CD4-positive, alpha-beta memory T cell (primary cell): ENCODE measurements at regions not wholly inside any gene's neighbourhood (a gene's known extent, or its start where the extent isn't known, plus 50 kb on each side); places are given as distances from the start of the nearest gene placed in this dataset.
A peak's percentile ranks its signal among the peaks of the same experiment; 100 is the strongest.

Experiments used
- CTCF ChIA-PET: fragments of 350-600 bp; sonication (Branson Sonifier 250); formaldehyde crosslinking; loops from one replicate; lab custom pipeline; 2021; ENCODE audit warnings: inconsistent platforms; ENCODE audit not compliant: partially characterized antibody; lab: Charles Lee
- POLR2A ChIA-PET: fragments of 350-600 bp; sonication (Branson Sonifier 250); formaldehyde crosslinking; loops from one replicate; lab custom pipeline; 2021; ENCODE audit not compliant: partially characterized antibody; lab: Charles Lee
- DNase-seq, 5 donors: peaks; one replicate each; pipeline versions ENCODE4 v3.0.0 to v3.0.0-alpha.2; 2020 to 2022; ENCODE audit warnings: mixed read lengths in 1 of 5
- H3K27ac ChIP-seq: one replicate; pipeline ENCODE4 v1.7.0; 2013; ENCODE audit warnings: low read depth, low read length
- H3K27me3 ChIP-seq: 2 replicates; pipeline ENCODE4 v1.7.0; 2013; ENCODE audit warnings: mild to moderate bottlenecking, low read length, moderate library complexity; ENCODE audit not compliant: insufficient read depth
- H3K36me3 ChIP-seq: 2 replicates; pipeline ENCODE4 v1.7.0; 2013; ENCODE audit warnings: mild to moderate bottlenecking, low read length, moderate library complexity; ENCODE audit not compliant: insufficient read depth
- H3K4me1 ChIP-seq: 2 replicates; pipeline ENCODE4 v1.7.0; 2013; ENCODE audit warnings: mild to moderate bottlenecking, low read length, moderate library complexity; ENCODE audit not compliant: insufficient read depth
- H3K4me3 ChIP-seq, 2 donors: one replicate each; pipeline ENCODE4 v1.7.0; 2013; ENCODE audit warnings: low read length in 2 of 2, mild to moderate bottlenecking in 1 of 2
- H3K9me3 ChIP-seq, 2 donors: one replicate each; pipeline ENCODE4 v1.7.0; 2013; ENCODE audit warnings: low read length in 2 of 2, control low read depth in 1 of 2; ENCODE audit not compliant: control insufficient read depth in 1 of 2
- H3K27ac Mint-ChIP-seq, 7 donors: one replicate each; pipeline ENCODE4 v1.8.0; 2020 to 2021; ENCODE audit warnings: mixed read lengths in 7 of 7, mild to moderate bottlenecking in 6 of 7, inconsistent platforms in 3 of 7, moderate library complexity in 3 of 7
- H3K27me3 Mint-ChIP-seq, 2 donors: one replicate each; pipeline ENCODE4 v1.8.0; 2020 to 2021; ENCODE audit warnings: mixed read lengths in 2 of 2
- H3K36me3 Mint-ChIP-seq, 2 donors: one replicate each; pipeline ENCODE4 v1.8.0; 2020 to 2021; ENCODE audit warnings: mixed read lengths in 2 of 2, inconsistent platforms in 1 of 2, mild to moderate bottlenecking in 1 of 2
- H3K4me1 Mint-ChIP-seq, 4 donors: one replicate each; pipeline ENCODE4 v1.8.0; 2020 to 2021; ENCODE audit warnings: mixed read lengths in 4 of 4, mild to moderate bottlenecking in 1 of 4
- H3K4me3 Mint-ChIP-seq, 8 donors: one replicate each; pipeline ENCODE4 v1.8.0; 2020 to 2021; ENCODE audit warnings: mixed read lengths in 8 of 8, mild to moderate bottlenecking in 7 of 8, moderate library complexity in 6 of 8, inconsistent platforms in 3 of 8
- H3K9me3 Mint-ChIP-seq, 8 donors: one replicate each; pipeline ENCODE4 v1.8.0; 2020 to 2021; ENCODE audit warnings: mixed read lengths in 8 of 8, mild to moderate bottlenecking in 5 of 8, inconsistent platforms in 3 of 8, moderate library complexity in 1 of 8
- intact Hi-C: fragments of 100-400 bp; cut with micrococcal nuclease; formaldehyde crosslinking; loops from one replicate; pipeline ENCODE4 v1.15.1; 2023

DNA sequence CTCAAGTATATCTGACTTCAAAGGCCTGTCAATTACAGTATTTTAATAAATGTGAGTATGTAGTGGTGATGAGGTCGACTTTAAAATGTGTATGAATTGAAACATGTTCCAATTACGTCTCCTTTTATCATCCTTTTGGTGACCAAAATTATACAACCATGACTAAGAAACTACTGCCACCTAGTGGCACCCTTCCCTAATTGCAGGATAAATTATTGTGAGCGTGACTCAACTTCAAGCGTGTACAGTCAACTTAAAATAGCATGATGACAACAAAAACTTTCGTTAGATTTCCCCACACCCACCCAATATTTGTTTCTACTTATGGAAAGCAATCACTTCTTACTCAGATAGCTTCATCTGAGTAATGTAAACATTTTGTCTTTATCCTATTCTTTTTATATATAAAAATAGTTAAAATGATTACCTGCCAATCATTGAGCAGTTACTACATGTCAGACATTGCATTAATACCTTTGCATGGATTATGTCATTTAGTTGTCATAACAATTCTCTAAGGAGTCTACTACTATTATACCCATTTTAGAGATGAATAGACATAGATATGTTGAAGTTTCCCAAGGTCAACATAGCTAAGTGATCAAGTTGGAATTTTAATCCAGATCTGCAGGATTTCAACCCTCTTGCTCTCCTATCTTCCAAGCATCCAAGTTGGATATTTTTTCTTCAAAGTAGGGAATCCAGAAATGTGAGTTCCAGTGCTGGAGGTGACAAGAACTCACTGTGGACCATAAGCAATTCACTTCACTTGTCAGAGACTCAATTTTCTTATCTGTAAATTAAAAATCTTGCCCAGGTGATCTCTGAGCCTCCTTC lies 106.0 kb downstream of the MEX3B start:
- Histone ChIP-seq H3K36me3 (no peaks in the 10 kb centered on the region), H3K4me3 (no peak overlapping the region), H3K27ac (no peak overlapping the region), H3K4me1 (no peaks in the 10 kb centered on the region), H3K27me3 (no peaks in the 10 kb centered on the region), H3K9me3 (peaks cover 0 to 6% of the 10 kb centered on the region in 2 donors)
- peaks cover 12 to 18% of the 10 kb centered on the region in 2 donors for H3K27me3 Mint-ChIP-seq
- ChIA-PET CTCF (no interaction called here), POLR2A (no interaction called here)
- H3K9me3 Mint-ChIP-seq = peaks cover 0 to 30% (median 16%) of the 10 kb centered on the region in 8 donors
- H3K27ac Mint-ChIP-seq = no peak overlapping the region
- no peak overlapping the region for H3K4me3 Mint-ChIP-seq
- H3K36me3 Mint-ChIP-seq = peaks cover 0 to 2% of the 10 kb centered on the region in 2 donors
- peak in 1 of 5 donors; percentile 4 for DNase-seq
- intact Hi-C loops = no loop called here
- H3K4me1 Mint-ChIP-seq = peaks cover 0 to 3% (median 0%) of the 10 kb centered on the region in 4 donors

DNA sequence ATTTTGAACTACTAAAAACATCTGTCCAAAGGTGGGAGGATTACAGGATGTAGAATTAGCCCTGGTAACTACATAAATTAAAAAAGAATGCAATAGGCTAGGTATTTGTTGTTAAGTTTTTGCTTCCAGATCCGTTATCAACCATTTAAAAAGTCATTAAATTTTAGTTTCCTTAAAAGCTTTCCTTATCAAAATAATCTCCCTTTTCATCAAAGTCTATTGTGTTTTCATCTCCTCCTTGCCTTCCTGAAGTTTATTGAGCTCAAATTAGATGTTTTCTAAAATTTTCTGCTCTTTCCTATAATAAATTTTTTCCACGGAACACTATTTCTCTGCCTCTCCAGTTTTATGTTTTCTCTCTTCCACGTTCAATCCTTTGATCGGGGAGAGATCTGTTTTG lies 108.6 kb downstream of the MEX3B start:
- ChIA-PET POLR2A (no interaction called here), CTCF (interaction anchor here (0.7 kb wide), 1 partner anchor 20 kb away, joined by 3 read pairs; no protein-coding TSS in a partner anchor)
- Mint-ChIP-seq H3K36me3 (peaks cover 0 to 2% of the 10 kb centered on the region in 2 donors), H3K27ac (no peak overlapping the region), H3K27me3 (peaks cover 7 to 13% of the 10 kb centered on the region in 2 donors), H3K9me3 (peaks cover 0 to 29% (median 16%) of the 10 kb centered on the region in 8 donors), H3K4me3 (no peak overlapping the region), H3K4me1 (peaks cover 0 to 3% (median 0%) of the 10 kb centered on the region in 4 donors)
- Histone ChIP-seq H3K27me3 (no peaks in the 10 kb centered on the region), H3K4me3 (no peak overlapping the region), H3K9me3 (peaks cover 0 to 6% of the 10 kb centered on the region in 2 donors), H3K4me1 (no peaks in the 10 kb centered on the region), H3K36me3 (no peaks in the 10 kb centered on the region), H3K27ac (no peak overlapping the region)
- intact Hi-C loops = no loop called here
- DNase-seq = no peak

DNA sequence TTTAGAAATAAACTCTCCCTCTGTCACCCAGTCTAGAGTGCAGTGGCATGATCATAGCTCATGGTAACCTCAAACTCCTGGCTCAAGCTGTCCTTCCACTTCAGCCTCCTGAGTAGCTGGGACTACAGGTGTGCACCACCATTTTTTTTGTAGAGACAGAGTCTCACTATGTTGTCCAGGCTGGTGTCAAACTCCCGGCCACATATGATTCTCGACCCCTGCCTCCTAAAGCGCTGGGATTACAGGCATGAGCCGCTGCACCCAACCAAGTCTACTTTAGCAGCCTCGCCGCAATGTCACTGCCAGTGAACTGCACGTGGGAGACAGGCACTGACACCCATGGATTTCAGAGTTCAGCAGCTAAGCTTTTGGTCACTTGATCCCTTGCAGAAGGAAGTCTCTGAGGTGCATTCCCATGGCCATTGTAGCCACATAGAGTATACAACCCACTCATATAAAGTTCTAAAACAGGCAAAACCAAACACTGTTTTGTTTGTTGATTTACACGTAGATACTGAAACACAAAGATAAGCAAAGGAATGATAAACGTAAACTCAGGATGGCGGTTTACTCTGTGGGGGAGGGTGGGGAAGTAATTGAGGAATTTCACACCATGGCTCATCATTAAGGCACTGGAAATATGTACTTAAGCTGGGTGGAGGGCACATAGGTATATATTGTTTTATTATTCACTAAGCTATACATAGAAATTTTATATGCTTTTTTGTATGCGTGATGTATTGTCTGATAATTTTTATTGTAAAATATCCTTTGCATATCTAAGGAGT lies 115.0 kb downstream of the MEX3B start:
- H3K27ac Mint-ChIP-seq = no peak overlapping the region
- H3K36me3 ChIP-seq = no peaks in the 10 kb centered on the region
- no peaks in the 10 kb centered on the region for H3K4me1 ChIP-seq

DNA sequence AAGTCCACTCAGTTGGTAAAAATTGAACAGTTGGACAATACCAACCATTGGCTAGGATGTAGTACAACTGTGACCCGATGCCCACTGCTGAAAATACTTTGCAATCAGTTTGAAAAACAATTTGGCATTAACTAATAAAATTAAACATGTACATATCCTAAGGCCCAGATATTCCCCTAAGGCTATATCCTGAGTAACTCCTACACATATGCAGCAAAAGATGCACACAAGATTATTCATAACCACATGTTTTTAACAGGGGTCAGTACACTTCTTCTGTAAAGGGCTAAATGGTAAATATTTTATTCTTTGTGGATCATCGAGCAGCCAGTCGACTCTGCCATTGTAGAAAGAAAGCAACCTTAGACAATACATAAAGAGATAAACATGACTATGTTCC lies 116.3 kb downstream of the MEX3B start:
- no peak for DNase-seq
- Histone ChIP-seq H3K9me3 (no peaks in the 10 kb centered on the region), H3K36me3 (no peaks in the 10 kb centered on the region), H3K27me3 (no peaks in the 10 kb centered on the region), H3K27ac (no peak overlapping the region), H3K4me3 (no peak overlapping the region), H3K4me1 (no peaks in the 10 kb centered on the region)
- H3K27ac Mint-ChIP-seq = no peak overlapping the region
- intact Hi-C loops = no loop called here
- peaks cover 4 to 6% of the 10 kb centered on the region in 2 donors for H3K27me3 Mint-ChIP-seq
- CTCF ChIA-PET = no interaction called here
- H3K4me1 Mint-ChIP-seq = no peaks in the 10 kb centered on the region
- no peaks in the 10 kb centered on the region for H3K36me3 Mint-ChIP-seq
- H3K4me3 Mint-ChIP-seq = no peak overlapping the region
- POLR2A ChIA-PET = no interaction called here
- peaks cover 0 to 2% (median 0%) of the 10 kb centered on the region in 8 donors for H3K9me3 Mint-ChIP-seq

More for the DNA sequence above, 115.0 kb downstream of the MEX3B start:
- H3K4me1 Mint-ChIP-seq = no peaks in the 10 kb centered on the region
- ChIA-PET POLR2A (no interaction called here), CTCF (no interaction called here)
- H3K4me3 ChIP-seq = no peak overlapping the region
- no peaks in the 10 kb centered on the region for H3K9me3 ChIP-seq
- peaks cover 0 to 1% of the 10 kb centered on the region in 2 donors for H3K27me3 Mint-ChIP-seq
- H3K4me3 Mint-ChIP-seq = no peak overlapping the region
- H3K27me3 ChIP-seq = no peaks in the 10 kb centered on the region
- DNase-seq = no peak
- peaks cover 0 to 3% (median 0%) of the 10 kb centered on the region in 8 donors for H3K9me3 Mint-ChIP-seq
- intact Hi-C loops = no loop called here
- no peak overlapping the region for H3K27ac ChIP-seq
- no peaks in the 10 kb centered on the region for H3K36me3 Mint-ChIP-seq

DNA sequence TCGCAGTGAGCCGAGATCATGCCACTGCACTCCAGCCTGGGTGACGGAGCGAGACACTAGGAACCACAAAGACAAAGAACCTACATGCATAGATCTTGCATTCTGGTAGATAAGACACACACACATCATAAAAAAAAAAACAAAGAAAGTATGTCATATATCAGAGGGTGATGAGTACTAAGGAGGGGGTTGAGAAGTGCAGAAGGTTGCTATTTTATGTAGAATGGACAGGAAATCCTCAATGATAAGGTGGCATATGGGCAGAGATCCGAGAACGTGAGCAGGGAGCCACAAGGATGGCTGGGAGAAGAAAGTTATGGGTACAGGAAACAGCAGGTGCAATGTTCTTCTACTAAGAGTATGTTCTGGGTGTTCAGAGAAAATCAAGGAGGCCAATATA lies 118.8 kb downstream of the MEX3B start:
- POLR2A ChIA-PET = no interaction called here
- Mint-ChIP-seq H3K36me3 (no peaks in the 10 kb centered on the region), H3K27ac (no peak overlapping the region), H3K4me3 (no peak overlapping the region), H3K4me1 (no peaks in the 10 kb centered on the region), H3K9me3 (no peaks in the 10 kb centered on the region), H3K27me3 (peaks cover 6 to 9% of the 10 kb centered on the region in 2 donors)
- CTCF ChIA-PET = no interaction called here
- Histone ChIP-seq H3K27me3 (no peaks in the 10 kb centered on the region), H3K36me3 (no peaks in the 10 kb centered on the region), H3K27ac (no peak overlapping the region), H3K4me1 (no peaks in the 10 kb centered on the region), H3K4me3 (no peak overlapping the region), H3K9me3 (no peaks in the 10 kb centered on the region)
- DNase-seq = no peak
- intact Hi-C loops = no loop called here

DNA sequence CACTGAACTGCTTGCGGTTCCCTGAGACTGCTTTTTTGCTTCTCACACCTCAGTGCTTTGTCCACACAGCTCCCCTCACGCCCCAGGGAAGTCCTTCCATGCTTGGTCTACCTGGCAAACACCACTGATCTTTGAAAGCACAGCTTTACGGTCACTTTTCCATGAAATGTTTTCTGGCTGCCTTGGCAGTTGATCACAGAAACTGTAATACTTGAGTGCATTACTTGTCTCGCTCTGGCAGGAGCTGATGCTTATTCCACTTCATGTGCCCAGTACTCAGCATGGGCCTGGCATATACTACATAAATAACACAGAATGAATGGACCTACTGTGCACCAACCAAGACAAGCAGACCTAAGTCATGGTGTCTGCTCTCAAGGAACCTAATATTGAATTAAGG lies 121.1 kb downstream of the MEX3B start:
- H3K9me3 ChIP-seq = no peaks in the 10 kb centered on the region
- no peaks in the 10 kb centered on the region for H3K4me1 Mint-ChIP-seq
- CTCF ChIA-PET = no interaction called here
- H3K27ac ChIP-seq = no peak overlapping the region
- H3K4me1 ChIP-seq = no peaks in the 10 kb centered on the region
- no peak for DNase-seq
- POLR2A ChIA-PET = no interaction called here
- intact Hi-C loops = no loop called here
- H3K27me3 Mint-ChIP-seq = peaks cover 6 to 7% of the 10 kb centered on the region in 2 donors
- no peaks in the 10 kb centered on the region for H3K27me3 ChIP-seq
- no peak overlapping the region for H3K27ac Mint-ChIP-seq
- peaks cover 0 to 17% (median 12%) of the 10 kb centered on the region in 8 donors for H3K9me3 Mint-ChIP-seq
- H3K4me3 Mint-ChIP-seq = no peak overlapping the region
- no peaks in the 10 kb centered on the region for H3K36me3 ChIP-seq
- peaks cover 0 to 4% of the 10 kb centered on the region in 2 donors for H3K36me3 Mint-ChIP-seq
- no peak overlapping the region for H3K4me3 ChIP-seq
